GM12878 (cell line): ENCODE measurements at regions not wholly inside any gene's neighbourhood (a gene's known extent, or its start where the extent isn't known, plus 50 kb on each side); places are given as distances from the start of the nearest gene placed in this dataset.

Experiments
- ATAC-seq: fragments of 200-7000 bp; cut with Tn5 transposase; 3 replicates; pipeline ENCODE4 v1.9.1; 2020; ENCODE audit warnings: mild to moderate bottlenecking, moderate library complexity
- BruUV-seq: library from RNA; stranded (reverse); fragments of 400-500 nt; replicated peaks from 2 replicates; lab custom pipeline; 2021; lab: Mats Ljungman, UMichigan
- CTCF ChIA-PET: fragments of 300-600 bp; sonication (Branson Sonifier 250); formaldehyde crosslinking; extraction: SDS; loops from one replicate; lab custom pipeline; 2021; ENCODE audit warnings: inconsistent platforms; lab: Yijun Ruan, JAX
- POLR2A ChIA-PET: fragments of 350-600 bp; formaldehyde crosslinking; extraction: SDS; loops from one replicate; lab custom pipeline; 2021; ENCODE audit warnings: inconsistent platforms; lab: Charles Lee
- RAD21 ChIA-PET: fragments of 300-600 bp; sonication (Branson Sonifier 250); formaldehyde crosslinking; loops from one replicate; lab custom pipeline; 2023; ENCODE audit warnings: antibody characterized with exemption; ENCODE audit not compliant: unreplicated experiment; lab: Charles Lee
- SMC1A ChIA-PET: fragments of 300-600 bp; sonication (Branson Sonifier 250); formaldehyde crosslinking; loops from one replicate; lab custom pipeline; 2023; ENCODE audit not compliant: unreplicated experiment, uncharacterized antibody; lab: Charles Lee
- DNase-seq: peaks from one replicate; pipeline ENCODE4 v3.0.0-alpha.2; 2011; ENCODE audit warnings: low read depth, low spot score
- FAIRE-seq: peaks from 3 replicates; lab custom pipeline; 2011; peaks lifted over from hg19 to GRCh38; lab: Jason Lieb, UNC
- H2AFZ ChIP-seq: 2 replicates; pipeline ENCODE4 v1.6.0; 2011; ENCODE audit warnings: low read depth, low read length, control low read depth; ENCODE audit not compliant: control insufficient read depth
- H3K27ac ChIP-seq: 2 replicates; pipeline ENCODE4 v1.5.1; 2011; ENCODE audit warnings: control low read depth; ENCODE audit not compliant: control insufficient read depth, insufficient read depth
- H3K27me3 ChIP-seq, 2 experiments: replicated peaks in 1 of 2; 2 replicates each; pipeline versions ENCODE4 v1.6.0 to v1.6.1; 2011; ENCODE audit warnings: low read length in 1 of 2; ENCODE audit not compliant: control insufficient read depth in 2 of 2, insufficient read depth in 2 of 2
- H3K36me3 ChIP-seq, 2 experiments: 2 replicates each; pipeline ENCODE4 v1.5.1; 2011; ENCODE audit warnings: low read length in 1 of 2; ENCODE audit not compliant: control insufficient read depth in 2 of 2, insufficient read depth in 2 of 2
- H3K4me1 ChIP-seq: 2 replicates; pipeline ENCODE4 v1.6.1; 2011; ENCODE audit warnings: mild to moderate bottlenecking, low read length, moderate library complexity, mixed read lengths; ENCODE audit not compliant: control insufficient read depth, insufficient read depth
- H3K4me2 ChIP-seq: 2 replicates; pipeline ENCODE4 v1.6.0; 2011; ENCODE audit warnings: control low read depth; ENCODE audit not compliant: control insufficient read depth, insufficient read depth
- H3K4me3 ChIP-seq: fragments of 200-600 bp; sonication (generic); 2 replicates; pipeline ENCODE4 v1.5.1; 2016
- H3K79me2 ChIP-seq: 2 replicates; pipeline ENCODE4 v1.6.0; 2011; ENCODE audit warnings: low read length; ENCODE audit not compliant: control insufficient read depth, insufficient read depth
- H3K9ac ChIP-seq: 2 replicates; pipeline ENCODE4 v1.8.0; 2011; ENCODE audit warnings: low read length, control low read depth, mixed read lengths; ENCODE audit not compliant: control insufficient read depth, insufficient read depth
- H3K9me3 ChIP-seq: replicated peaks from 3 replicates; pipeline ENCODE4 v1.5.1; 2011; ENCODE audit warnings: mild to moderate bottlenecking, low read length; ENCODE audit not compliant: control insufficient read depth, insufficient read depth
- H4K20me1 ChIP-seq: 2 replicates; pipeline ENCODE4 v1.6.0; 2011; ENCODE audit not compliant: control insufficient read depth, insufficient read depth
- EED ChIP-seq: sonication (generic); IDR thresholded peaks from 2 replicates; pipeline ENCODE4 v1.6.1; 2016; ENCODE audit warnings: antibody characterized with exemption, low read depth
- FOXK2 ChIP-seq: fragments of 450-650 bp; IDR thresholded peaks from 2 replicates; pipeline ENCODE4 v1.6.1; 2017; ENCODE audit warnings: mild to moderate bottlenecking, moderate library complexity
- HDAC6 ChIP-seq: fragments of 200-600 bp; sonication (generic); IDR thresholded peaks from one replicate; pipeline ENCODE4 v1.8.0; 2017; ENCODE audit warnings: antibody characterized with exemption; ENCODE audit not compliant: unreplicated experiment
- STAT3 ChIP-seq: IDR thresholded peaks from 2 replicates; pipeline ENCODE4 v1.6.1; 2011; ENCODE audit warnings: low read depth, low read length, improper control_type of control experiment
- WGBS: methylation state at CpG from one replicate; pipeline ENCODE4 v1.1.6; 2016; ENCODE audit warnings: low lambda C conversion rate; ENCODE audit not compliant: insufficient replicate concordance, insufficient coverage; ENCODE audit errors: missing lambda C conversion rate; 5-methylcytosine and 5-hydroxymethylcytosine counted together
- in situ Hi-C: fragments of 300-500 bp; cut with MboI; formaldehyde crosslinking; loops from 9 replicates; pipeline ENCODE4 v1.14.3; 2018; ENCODE audit warnings: mixed read lengths
- intact Hi-C: fragments of 100-400 bp; cut with micrococcal nuclease; formaldehyde crosslinking; loops from one replicate; pipeline ENCODE4 v1.14.2; 2022; ENCODE audit not compliant: unreplicated experiment
- TF ChIP-seq, protein P1 (sequence below): fragments of 450-650 bp; IDR thresholded peaks from 2 replicates; pipeline ENCODE4 v1.6.1; 2017; ENCODE audit warnings: mild to moderate bottlenecking, moderate library complexity
- TF ChIP-seq, protein P2 (sequence below): fragments of 450-650 bp; IDR thresholded peaks from 2 replicates; pipeline ENCODE4 v1.6.1; 2017; ENCODE audit warnings: antibody characterized with exemption, mild to moderate bottlenecking, moderate library complexity
- TF ChIP-seq, protein P3 (sequence below): fragments of 450-650 bp; IDR thresholded peaks from 2 replicates; pipeline ENCODE4 v1.6.1; 2016; ENCODE audit warnings: mild to moderate bottlenecking
- TF ChIP-seq, protein P4 (sequence below): fragments of 450-650 bp; formaldehyde crosslinking; IDR thresholded peaks from 2 replicates; pipeline ENCODE4 v1.5.0; 2022; ENCODE audit warnings: mild to moderate bottlenecking, missing genetic modification characterization

DNA sequence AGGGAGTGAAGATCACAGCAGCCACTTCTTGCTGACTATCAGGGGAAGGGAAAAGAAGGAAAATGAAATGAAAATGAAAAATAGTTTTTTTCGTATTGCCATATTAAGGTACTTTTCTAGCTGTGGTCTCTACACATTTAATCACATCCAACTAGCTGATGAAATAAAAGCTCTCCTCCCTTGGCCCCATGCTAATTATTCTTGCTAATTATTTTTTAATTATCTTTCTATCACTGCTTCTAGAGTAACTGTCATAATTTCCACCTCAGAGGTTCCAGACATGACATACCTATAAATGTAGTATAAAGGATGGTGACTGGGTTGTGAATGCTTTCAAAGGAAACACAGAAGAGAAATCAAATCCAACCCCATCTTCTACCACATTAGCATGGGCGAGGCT is 334.1 kb upstream of the MAN1A1 start (continued):
- TF ChIP-seq, protein P1, sequence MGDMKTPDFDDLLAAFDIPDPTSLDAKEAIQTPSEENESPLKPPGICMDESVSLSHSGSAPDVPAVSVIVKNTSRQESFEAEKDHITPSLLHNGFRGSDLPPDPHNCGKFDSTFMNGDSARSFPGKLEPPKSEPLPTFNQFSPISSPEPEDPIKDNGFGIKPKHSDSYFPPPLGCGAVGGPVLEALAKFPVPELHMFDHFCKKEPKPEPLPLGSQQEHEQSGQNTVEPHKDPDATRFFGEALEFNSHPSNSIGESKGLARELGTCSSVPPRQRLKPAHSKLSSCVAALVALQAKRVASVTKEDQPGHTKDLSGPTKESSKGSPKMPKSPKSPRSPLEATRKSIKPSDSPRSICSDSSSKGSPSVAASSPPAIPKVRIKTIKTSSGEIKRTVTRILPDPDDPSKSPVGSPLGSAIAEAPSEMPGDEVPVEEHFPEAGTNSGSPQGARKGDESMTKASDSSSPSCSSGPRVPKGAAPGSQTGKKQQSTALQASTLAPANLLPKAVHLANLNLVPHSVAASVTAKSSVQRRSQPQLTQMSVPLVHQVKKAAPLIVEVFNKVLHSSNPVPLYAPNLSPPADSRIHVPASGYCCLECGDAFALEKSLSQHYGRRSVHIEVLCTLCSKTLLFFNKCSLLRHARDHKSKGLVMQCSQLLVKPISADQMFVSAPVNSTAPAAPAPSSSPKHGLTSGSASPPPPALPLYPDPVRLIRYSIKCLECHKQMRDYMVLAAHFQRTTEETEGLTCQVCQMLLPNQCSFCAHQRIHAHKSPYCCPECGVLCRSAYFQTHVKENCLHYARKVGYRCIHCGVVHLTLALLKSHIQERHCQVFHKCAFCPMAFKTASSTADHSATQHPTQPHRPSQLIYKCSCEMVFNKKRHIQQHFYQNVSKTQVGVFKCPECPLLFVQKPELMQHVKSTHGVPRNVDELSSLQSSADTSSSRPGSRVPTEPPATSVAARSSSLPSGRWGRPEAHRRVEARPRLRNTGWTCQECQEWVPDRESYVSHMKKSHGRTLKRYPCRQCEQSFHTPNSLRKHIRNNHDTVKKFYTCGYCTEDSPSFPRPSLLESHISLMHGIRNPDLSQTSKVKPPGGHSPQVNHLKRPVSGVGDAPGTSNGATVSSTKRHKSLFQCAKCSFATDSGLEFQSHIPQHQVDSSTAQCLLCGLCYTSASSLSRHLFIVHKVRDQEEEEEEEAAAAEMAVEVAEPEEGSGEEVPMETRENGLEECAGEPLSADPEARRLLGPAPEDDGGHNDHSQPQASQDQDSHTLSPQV = no peak

DNA sequence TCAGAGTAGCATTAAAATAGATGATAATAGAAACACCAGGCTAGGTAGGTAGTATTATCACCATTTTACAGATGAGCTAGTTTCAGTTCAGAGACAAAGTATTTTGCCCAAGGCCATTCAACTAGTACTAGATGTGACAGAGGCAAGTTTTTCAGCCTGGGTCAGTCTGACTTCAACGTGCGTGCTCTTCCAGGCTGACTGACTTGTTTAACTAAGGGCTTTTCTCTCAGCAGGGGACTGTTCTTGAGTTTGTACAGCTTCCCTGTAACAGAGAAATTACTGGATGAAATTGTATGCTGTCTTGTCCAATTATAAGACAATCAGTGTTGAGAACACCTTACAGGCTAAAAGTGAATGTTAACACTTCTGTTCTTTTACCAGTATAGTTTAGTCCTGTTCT is 333.5 kb upstream of the MAN1A1 start:
- FAIRE-seq = no peak
- in situ Hi-C loops = no loop called here
- no peak overlapping the region for H2AFZ ChIP-seq
- TF ChIP-seq, protein P2, sequence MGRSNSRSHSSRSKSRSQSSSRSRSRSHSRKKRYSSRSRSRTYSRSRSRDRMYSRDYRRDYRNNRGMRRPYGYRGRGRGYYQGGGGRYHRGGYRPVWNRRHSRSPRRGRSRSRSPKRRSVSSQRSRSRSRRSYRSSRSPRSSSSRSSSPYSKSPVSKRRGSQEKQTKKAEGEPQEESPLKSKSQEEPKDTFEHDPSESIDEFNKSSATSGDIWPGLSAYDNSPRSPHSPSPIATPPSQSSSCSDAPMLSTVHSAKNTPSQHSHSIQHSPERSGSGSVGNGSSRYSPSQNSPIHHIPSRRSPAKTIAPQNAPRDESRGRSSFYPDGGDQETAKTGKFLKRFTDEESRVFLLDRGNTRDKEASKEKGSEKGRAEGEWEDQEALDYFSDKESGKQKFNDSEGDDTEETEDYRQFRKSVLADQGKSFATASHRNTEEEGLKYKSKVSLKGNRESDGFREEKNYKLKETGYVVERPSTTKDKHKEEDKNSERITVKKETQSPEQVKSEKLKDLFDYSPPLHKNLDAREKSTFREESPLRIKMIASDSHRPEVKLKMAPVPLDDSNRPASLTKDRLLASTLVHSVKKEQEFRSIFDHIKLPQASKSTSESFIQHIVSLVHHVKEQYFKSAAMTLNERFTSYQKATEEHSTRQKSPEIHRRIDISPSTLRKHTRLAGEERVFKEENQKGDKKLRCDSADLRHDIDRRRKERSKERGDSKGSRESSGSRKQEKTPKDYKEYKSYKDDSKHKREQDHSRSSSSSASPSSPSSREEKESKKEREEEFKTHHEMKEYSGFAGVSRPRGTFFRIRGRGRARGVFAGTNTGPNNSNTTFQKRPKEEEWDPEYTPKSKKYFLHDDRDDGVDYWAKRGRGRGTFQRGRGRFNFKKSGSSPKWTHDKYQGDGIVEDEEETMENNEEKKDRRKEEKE = no peak
- TF ChIP-seq HDAC6 (no peak), EED (no peak), STAT3 (no peak), FOXK2 (no peak)
- TF ChIP-seq, protein P3, sequence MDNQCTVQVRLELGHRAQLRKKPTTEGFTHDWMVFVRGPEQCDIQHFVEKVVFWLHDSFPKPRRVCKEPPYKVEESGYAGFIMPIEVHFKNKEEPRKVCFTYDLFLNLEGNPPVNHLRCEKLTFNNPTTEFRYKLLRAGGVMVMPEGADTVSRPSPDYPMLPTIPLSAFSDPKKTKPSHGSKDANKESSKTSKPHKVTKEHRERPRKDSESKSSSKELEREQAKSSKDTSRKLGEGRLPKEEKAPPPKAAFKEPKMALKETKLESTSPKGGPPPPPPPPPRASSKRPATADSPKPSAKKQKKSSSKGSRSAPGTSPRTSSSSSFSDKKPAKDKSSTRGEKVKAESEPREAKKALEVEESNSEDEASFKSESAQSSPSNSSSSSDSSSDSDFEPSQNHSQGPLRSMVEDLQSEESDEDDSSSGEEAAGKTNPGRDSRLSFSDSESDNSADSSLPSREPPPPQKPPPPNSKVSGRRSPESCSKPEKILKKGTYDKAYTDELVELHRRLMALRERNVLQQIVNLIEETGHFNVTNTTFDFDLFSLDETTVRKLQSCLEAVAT = no peak
- TF ChIP-seq, protein P4, sequence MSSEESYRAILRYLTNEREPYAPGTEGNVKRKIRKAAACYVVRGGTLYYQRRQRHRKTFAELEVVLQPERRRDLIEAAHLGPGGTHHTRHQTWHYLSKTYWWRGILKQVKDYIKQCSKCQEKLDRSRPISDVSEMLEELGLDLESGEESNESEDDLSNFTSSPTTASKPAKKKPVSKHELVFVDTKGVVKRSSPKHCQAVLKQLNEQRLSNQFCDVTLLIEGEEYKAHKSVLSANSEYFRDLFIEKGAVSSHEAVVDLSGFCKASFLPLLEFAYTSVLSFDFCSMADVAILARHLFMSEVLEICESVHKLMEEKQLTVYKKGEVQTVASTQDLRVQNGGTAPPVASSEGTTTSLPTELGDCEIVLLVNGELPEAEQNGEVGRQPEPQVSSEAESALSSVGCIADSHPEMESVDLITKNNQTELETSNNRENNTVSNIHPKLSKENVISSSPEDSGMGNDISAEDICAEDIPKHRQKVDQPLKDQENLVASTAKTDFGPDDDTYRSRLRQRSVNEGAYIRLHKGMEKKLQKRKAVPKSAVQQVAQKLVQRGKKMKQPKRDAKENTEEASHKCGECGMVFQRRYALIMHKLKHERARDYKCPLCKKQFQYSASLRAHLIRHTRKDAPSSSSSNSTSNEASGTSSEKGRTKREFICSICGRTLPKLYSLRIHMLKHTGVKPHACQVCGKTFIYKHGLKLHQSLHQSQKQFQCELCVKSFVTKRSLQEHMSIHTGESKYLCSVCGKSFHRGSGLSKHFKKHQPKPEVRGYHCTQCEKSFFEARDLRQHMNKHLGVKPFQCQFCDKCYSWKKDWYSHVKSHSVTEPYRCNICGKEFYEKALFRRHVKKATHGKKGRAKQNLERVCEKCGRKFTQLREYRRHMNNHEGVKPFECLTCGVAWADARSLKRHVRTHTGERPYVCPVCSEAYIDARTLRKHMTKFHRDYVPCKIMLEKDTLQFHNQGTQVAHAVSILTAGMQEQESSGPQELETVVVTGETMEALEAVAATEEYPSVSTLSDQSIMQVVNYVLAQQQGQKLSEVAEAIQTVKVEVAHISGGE (CRISPR knock-in tag) = no peak

More for the DNA sequence above, 333.5 kb upstream of the MAN1A1 start:
- no peaks in the 10 kb centered on the region for H3K9me3 ChIP-seq
- ChIA-PET RAD21 (no interaction called here), SMC1A (interaction anchor here (1.2 kb wide), 1 partner anchor 15 kb away, joined by 3 read pairs; no protein-coding TSS in a partner anchor), CTCF (no interaction called here), POLR2A (no interaction called here)
- DNase-seq = no peak
- no peak overlapping the region for H3K4me3 ChIP-seq
- H3K4me2 ChIP-seq = no peak overlapping the region
- no TSS peak for BruUV-seq
- 77% methylated on average over 2 of the region's 2 CpGs for WGBS
- H3K79me2 ChIP-seq = no peaks in the 10 kb centered on the region
- H3K9ac ChIP-seq = no peak overlapping the region
- no peaks in the 10 kb centered on the region for H4K20me1 ChIP-seq
- intact Hi-C loops = no loop called here
- H3K27ac ChIP-seq = no peak overlapping the region
- no peaks in the 10 kb centered on the region for H3K4me1 ChIP-seq
- no peaks in the 10 kb centered on the region for H3K36me3 ChIP-seq
- no peaks in the 10 kb centered on the region for H3K27me3 ChIP-seq
- ATAC-seq = no peak
